ENCODE measurements at regions not wholly inside any gene's neighbourhood (a gene's known extent, or its start where the extent isn't known, plus 50 kb on each side); places are given as distances from the start of the nearest gene placed in this dataset.

- DNase-seq (ENCODE audit: low spot score) = no peak
- TF ChIP-seq, protein P1, sequence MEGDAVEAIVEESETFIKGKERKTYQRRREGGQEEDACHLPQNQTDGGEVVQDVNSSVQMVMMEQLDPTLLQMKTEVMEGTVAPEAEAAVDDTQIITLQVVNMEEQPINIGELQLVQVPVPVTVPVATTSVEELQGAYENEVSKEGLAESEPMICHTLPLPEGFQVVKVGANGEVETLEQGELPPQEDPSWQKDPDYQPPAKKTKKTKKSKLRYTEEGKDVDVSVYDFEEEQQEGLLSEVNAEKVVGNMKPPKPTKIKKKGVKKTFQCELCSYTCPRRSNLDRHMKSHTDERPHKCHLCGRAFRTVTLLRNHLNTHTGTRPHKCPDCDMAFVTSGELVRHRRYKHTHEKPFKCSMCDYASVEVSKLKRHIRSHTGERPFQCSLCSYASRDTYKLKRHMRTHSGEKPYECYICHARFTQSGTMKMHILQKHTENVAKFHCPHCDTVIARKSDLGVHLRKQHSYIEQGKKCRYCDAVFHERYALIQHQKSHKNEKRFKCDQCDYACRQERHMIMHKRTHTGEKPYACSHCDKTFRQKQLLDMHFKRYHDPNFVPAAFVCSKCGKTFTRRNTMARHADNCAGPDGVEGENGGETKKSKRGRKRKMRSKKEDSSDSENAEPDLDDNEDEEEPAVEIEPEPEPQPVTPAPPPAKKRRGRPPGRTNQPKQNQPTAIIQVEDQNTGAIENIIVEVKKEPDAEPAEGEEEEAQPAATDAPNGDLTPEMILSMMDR (IDR thresholded peaks at IDR 0.05; ENCODE audit: extremely low read depth, missing control alignments) = no peak
Observed at GRCh38 chr6:88520017-88520338, 353.8 kb upstream of the CNR1 start.

- DNase-seq (ENCODE audit: low spot score) = no peak
- TF ChIP-seq, protein P1 (IDR thresholded peaks at IDR 0.05; ENCODE audit: extremely low read depth, missing control alignments) = no peak
Observed at GRCh38 chr6:88519301-88520016, 353.3 kb upstream of the CNR1 start.

DNA sequence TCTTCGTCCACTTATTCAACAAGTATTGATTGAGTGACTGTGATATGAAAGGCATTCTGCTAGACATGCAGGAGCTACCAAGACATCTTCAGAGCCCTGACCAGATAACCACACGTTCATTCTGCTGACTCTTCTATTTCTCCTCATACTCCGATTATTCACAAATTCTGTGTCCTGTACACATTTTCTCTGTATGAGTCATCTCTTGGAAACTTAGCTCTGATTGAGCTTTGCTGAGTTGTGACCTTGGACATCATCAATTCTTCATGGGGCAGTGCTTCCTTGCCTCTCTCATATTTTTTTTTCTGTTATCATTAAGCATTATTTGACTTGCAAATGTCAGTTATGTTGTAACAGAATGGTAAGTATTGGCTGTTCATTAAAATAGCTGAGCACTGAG, 351.6 kb upstream of the CNR1 start:
- no peak for DNase-seq (ENCODE audit: low spot score)
- TF ChIP-seq, protein P1 (IDR thresholded peaks at IDR 0.05; ENCODE audit: extremely low read depth, missing control alignments) = no peak

DNA sequence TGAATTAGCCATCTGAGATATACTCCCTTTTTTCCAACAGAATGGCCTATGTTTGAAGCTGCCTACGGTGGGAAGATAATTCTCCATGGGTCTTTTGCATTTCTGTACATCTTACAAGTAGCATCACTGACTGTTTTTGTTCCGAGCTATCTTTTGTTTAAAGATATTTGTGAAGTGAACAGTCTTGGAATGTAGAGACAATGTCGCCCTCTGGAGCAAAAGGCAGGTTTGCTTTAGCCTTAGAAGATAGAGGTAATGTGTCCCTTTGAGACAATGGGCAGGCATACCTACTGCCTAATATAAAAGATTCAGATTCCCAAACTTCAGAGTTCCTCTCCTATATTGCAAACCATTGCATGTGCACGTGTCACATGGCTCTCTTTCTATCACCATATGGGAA, 347.8 kb upstream of the CNR1 start:
- TF ChIP-seq, protein P1 (IDR thresholded peaks at IDR 0.05; ENCODE audit: extremely low read depth, missing control alignments) = no peak
- no peak for DNase-seq (ENCODE audit: low spot score)

DNA sequence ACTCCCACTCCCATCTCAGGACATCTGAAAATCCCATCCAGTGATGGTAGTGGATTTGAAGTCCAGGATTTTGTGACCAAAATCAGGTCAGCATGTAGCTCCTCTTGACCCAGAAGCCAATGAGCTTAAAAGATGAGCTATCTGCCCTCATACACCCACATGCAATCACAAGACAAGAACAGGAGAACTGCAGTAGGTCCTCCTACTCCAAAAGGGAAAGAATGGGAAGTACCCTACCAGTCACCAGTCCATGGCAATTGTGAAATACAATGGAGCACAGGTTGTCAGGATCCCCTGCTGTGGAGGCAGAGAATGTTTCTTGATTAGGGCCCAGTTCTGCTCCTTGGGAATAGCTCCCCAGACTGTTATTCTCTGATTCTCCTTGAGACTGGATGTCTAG, 347.3 kb upstream of the CNR1 start:
- TF ChIP-seq, protein P1 (IDR thresholded peaks at IDR 0.05; ENCODE audit: extremely low read depth, missing control alignments) = no peak
- DNase-seq (ENCODE audit: low spot score) = no peak

GRCh38 chr6:88512951-88513350, 346.8 kb upstream of the CNR1 start:
- TF ChIP-seq, protein P1 (IDR thresholded peaks at IDR 0.05; ENCODE audit: extremely low read depth, missing control alignments) = no peak
- no peak for DNase-seq (ENCODE audit: low spot score)

DNA sequence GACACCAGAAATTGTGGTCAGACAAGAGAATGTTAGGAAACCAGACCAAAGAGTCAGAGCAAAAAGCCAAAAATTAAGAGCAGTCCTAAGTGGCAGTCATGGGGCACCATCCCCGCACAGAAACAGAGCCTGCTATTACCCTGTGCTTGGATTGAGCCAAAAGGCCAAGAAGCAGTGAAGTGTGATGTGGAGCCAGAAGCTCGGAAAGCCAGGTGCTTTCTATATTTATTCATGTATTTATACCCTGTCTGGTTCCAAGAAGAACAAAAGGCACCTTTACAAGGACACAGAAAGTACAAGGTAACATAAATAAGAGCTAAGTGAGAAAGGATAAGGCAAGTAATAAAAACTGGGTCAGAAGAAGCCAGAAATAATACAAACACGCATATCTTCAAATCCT, 336.2 kb upstream of the CNR1 start:
- TF ChIP-seq, protein P1 (IDR thresholded peaks at IDR 0.05; ENCODE audit: extremely low read depth, missing control alignments) = no peak

More for the DNA sequence above, 336.2 kb upstream of the CNR1 start:
- no peak for DNase-seq (ENCODE audit: low spot score)
